ENCODE measurements at regions not wholly inside any gene's neighbourhood (a gene's known extent, or its start where the extent isn't known, plus 50 kb on each side); places are given as distances from the start of the nearest gene placed in this dataset.

DNA sequence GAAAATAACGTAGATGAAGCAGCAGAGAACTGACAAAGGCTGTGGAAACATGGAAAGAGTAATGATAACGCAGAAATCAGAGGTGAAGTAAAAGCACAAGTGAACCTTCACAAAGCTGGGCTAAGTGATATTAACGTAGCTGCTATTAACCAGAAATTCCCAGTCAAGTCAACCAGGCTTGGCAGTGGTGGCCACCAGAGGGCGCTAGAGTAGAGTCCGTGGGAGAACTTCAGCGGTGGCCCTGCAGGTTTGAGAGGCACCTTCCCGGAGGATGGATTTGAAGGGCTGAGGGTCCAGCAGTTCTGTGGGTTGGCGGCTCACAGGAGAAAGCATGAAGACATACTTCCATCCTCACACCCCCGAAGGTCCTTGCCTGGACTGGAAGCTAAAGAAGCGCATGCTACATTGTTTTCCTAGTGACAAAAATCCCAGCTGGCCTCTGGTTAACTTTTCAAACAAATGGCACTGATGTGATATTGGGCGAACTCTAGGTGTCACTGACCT is 81.7 kb upstream of the ZNF648 start:
- TF ChIP-seq, protein P1, sequence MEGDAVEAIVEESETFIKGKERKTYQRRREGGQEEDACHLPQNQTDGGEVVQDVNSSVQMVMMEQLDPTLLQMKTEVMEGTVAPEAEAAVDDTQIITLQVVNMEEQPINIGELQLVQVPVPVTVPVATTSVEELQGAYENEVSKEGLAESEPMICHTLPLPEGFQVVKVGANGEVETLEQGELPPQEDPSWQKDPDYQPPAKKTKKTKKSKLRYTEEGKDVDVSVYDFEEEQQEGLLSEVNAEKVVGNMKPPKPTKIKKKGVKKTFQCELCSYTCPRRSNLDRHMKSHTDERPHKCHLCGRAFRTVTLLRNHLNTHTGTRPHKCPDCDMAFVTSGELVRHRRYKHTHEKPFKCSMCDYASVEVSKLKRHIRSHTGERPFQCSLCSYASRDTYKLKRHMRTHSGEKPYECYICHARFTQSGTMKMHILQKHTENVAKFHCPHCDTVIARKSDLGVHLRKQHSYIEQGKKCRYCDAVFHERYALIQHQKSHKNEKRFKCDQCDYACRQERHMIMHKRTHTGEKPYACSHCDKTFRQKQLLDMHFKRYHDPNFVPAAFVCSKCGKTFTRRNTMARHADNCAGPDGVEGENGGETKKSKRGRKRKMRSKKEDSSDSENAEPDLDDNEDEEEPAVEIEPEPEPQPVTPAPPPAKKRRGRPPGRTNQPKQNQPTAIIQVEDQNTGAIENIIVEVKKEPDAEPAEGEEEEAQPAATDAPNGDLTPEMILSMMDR (IDR thresholded peaks at IDR 0.05) = peak; percentile 98
- TF ChIP-seq ZFX (IDR thresholded peaks at IDR 0.05; ENCODE audit: borderline replicate concordance) = no peak
